ENCODE measurements at regions not wholly inside any gene's neighbourhood (a gene's known extent, or its start where the extent isn't known, plus 50 kb on each side); places are given as distances from the start of the nearest gene placed in this dataset.

DNA sequence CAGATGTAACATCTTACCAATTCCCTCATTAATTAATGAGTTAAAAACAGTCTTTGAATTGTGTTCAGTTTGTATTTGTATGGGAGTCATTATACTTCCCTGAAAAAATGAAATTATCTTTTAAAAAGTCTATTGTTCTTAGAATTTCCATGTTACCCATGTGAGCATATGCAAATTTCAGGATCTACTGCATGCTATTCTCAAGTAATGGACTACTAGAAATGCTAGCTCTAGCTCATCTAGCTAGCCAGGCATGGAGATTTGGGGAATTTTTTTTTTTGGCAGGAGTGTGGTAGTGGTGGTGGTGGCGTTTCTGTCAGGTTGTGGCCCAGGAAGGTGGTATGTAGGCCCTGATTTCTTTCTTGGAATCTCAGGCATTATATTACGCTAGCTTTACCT, 218.4 kb downstream of the AEBP2 start:
- ATAC-seq (no peak), DNase-seq (no peak)
- no peaks in the 10 kb centered on the region for H3K9me3 ChIP-seq
- H3K27ac ChIP-seq: no peak overlapping the region
- TF ChIP-seq, protein P1, sequence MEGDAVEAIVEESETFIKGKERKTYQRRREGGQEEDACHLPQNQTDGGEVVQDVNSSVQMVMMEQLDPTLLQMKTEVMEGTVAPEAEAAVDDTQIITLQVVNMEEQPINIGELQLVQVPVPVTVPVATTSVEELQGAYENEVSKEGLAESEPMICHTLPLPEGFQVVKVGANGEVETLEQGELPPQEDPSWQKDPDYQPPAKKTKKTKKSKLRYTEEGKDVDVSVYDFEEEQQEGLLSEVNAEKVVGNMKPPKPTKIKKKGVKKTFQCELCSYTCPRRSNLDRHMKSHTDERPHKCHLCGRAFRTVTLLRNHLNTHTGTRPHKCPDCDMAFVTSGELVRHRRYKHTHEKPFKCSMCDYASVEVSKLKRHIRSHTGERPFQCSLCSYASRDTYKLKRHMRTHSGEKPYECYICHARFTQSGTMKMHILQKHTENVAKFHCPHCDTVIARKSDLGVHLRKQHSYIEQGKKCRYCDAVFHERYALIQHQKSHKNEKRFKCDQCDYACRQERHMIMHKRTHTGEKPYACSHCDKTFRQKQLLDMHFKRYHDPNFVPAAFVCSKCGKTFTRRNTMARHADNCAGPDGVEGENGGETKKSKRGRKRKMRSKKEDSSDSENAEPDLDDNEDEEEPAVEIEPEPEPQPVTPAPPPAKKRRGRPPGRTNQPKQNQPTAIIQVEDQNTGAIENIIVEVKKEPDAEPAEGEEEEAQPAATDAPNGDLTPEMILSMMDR (IDR thresholded peaks at IDR 0.05): no peak
- no peak for TF ChIP-seq POLR2A (IDR thresholded peaks at IDR 0.05)
- peaks cover 0 to 13% (median 0%) of the 10 kb centered on the region in 12 donors for H3K4me1 ChIP-seq
- no peaks in the 10 kb centered on the region for H3K27me3 ChIP-seq
- no peaks in the 10 kb centered on the region for H3K36me3 ChIP-seq
- intact Hi-C loops (cut with DNase I): no loop called here
- WGBS, 4 donors: 95 to 100% (median 98%) methylated on average over 2 of the region's 2 CpGs
- no peak overlapping the region for H3K4me3 ChIP-seq

DNA sequence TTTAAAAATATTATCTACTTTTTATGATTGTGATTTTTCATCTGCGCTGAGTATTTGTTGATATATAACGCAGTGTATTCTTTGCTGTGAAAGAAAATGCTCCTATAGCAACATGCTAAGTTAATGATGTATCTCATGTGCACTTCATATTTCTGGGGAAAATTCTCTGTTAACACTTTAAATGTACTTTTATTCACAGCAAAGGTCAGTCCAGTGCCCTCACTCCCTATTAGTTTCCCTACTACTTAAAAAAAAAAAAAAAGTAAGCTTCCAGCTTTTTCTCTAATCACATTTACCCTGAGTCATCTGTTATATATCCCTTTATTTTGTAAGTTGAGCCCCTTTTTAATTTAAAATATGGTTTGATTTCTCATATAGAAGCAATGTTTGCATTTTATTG, 219.8 kb downstream of the AEBP2 start:
- no peaks in the 10 kb centered on the region for H3K27me3 ChIP-seq
- H3K4me1 ChIP-seq: peaks cover 0 to 11% (median 0%) of the 10 kb centered on the region in 12 donors
- no peak overlapping the region for H3K4me3 ChIP-seq
- intact Hi-C loops (cut with DNase I): no loop called here
- no peak for DNase-seq
- no peak overlapping the region for H3K27ac ChIP-seq
- no peak for ATAC-seq
- no peaks in the 10 kb centered on the region for H3K36me3 ChIP-seq
- WGBS, 4 donors: 95 to 99% (median 98%) methylated on average over 2 of the region's 2 CpGs
- no peaks in the 10 kb centered on the region for H3K9me3 ChIP-seq
- TF ChIP-seq POLR2A (IDR thresholded peaks at IDR 0.05): no peak
- TF ChIP-seq, protein P1 (IDR thresholded peaks at IDR 0.05): no peak

DNA sequence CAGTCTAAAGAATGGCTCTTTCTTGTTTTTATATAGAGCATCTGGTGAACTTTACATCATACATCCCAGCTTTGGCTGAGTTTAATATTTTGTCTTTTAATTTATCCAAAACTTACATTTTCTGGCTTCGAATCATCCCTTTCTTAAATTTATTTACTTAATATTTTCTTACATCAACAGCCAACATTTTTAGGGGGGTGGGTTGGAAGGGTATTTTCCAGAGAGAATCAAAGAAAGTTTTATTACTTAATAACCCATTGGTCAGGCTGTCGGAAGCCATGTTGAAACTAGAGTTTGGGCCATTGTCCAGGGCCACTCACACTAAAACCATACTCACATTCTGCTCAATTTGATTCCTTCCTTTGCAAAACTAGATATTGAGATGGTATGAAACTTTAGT, 220.2 kb downstream of the AEBP2 start:
- no peak overlapping the region for H3K4me3 ChIP-seq
- TF ChIP-seq POLR2A (IDR thresholded peaks at IDR 0.05): no peak
- TF ChIP-seq, protein P1 (IDR thresholded peaks at IDR 0.05): no peak
- no peaks in the 10 kb centered on the region for H3K9me3 ChIP-seq
- intact Hi-C loops (cut with DNase I): no loop called here
- H3K27me3 ChIP-seq: no peaks in the 10 kb centered on the region
- WGBS, 4 donors: 92 to 95% (median 93%) methylated on average over 2 of the region's 2 CpGs
- no peak overlapping the region for H3K27ac ChIP-seq
- no peak for DNase-seq
- H3K4me1 ChIP-seq: peaks cover 0 to 9% (median 0%) of the 10 kb centered on the region in 12 donors
- no peak for ATAC-seq
- no peaks in the 10 kb centered on the region for H3K36me3 ChIP-seq

DNA sequence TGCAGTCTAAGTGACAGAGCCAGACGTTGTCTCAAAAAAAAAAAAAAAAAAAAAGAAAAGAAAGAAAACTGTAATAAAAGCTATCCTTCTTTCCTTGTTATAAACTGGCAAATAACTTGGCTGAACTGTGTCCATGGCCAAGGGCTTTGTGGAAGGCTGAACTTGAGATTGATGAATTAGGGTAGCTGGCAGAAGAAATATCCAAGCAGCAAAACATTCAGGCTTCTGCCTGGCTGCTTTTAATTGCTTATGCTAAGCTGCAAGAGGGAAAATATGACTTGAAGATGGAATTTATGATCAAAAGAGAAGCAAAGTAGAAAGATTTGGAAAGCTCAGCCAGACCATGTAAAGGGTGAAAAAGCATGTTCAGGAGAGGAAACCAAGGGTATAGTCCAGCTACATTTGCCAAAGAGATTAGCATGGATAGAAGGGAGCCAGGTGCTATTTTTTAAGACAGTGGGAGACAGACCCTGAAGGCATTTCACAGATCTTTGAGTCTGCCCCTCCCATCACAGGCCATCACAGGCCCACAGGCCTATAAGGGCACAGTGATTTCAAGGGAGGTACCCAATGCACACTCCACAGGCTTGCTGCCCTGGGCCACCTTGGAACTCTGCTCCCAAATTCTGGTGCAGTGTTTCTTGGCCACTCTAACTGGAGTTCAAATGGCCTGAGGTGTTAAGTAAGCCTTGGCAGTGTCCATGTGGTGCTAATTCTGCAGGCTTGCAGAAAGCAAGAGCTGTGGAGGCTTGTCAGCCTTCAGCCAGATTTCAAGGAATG, 226.0 kb downstream of the AEBP2 start:
- no peaks in the 10 kb centered on the region for H3K9me3 ChIP-seq
- H3K36me3 ChIP-seq: no peaks in the 10 kb centered on the region
- DNase-seq (no peak), ATAC-seq (no peak)
- H3K27me3 ChIP-seq: no peaks in the 10 kb centered on the region
- no peak for TF ChIP-seq POLR2A (IDR thresholded peaks at IDR 0.05)
- TF ChIP-seq, protein P1 (IDR thresholded peaks at IDR 0.05): no peak
- H3K27ac ChIP-seq: no peak overlapping the region
- intact Hi-C loops (cut with DNase I): no loop called here
- 81 to 89% (median 84%) methylated on average over 1 of the region's 1 CpG for WGBS, 4 donors
- H3K4me3 ChIP-seq: no peak overlapping the region
- no peaks in the 10 kb centered on the region for H3K4me1 ChIP-seq

Data from heart left ventricle (tissue), 16 donors.